ENCODE measurements at regions not wholly inside any gene's neighbourhood (a gene's known extent, or its start where the extent isn't known, plus 50 kb on each side); places are given as distances from the start of the nearest gene placed in this dataset.
"Not testable (repeated sequence)": the region's sequence is repeated elsewhere in the genome, so short reads cannot be mapped to it uniquely, and the experiment has no call there.

GRCh38 chr7:81064426-81064825 is 145.6 kb upstream of the SEMA3C start:
- WGBS, 3 donors = 84 to 96% (median 94%) methylated on average over 1 of the region's 1 CpG
- no peak for DNase-seq
- intact Hi-C loops (cut with DNase I) = no loop called here
- Histone ChIP-seq H3K27ac (no peak overlapping the region), H3K4me3 (no peak overlapping the region), H3K4me1 (ENCODE audit: insufficient read depth) (peaks cover 2% of the 10 kb centered on the region), H3K9me3 (no peaks in the 10 kb centered on the region), H3K27me3 (no peaks in the 10 kb centered on the region), H3K36me3 (no peaks in the 10 kb centered on the region)
- TF ChIP-seq POLR2A (IDR thresholded peaks at IDR 0.05) (no peak), EP300 (IDR thresholded peaks at IDR 0.05) (no peak), CTCF (IDR thresholded peaks at IDR 0.05) (no peak)

GRCh38 chr7:81062755-81063154 is 143.9 kb upstream of the SEMA3C start:
- Histone ChIP-seq H3K4me1 (ENCODE audit: insufficient read depth) (peaks cover 2% of the 10 kb centered on the region), H3K27ac (no peak overlapping the region), H3K9me3 (no peaks in the 10 kb centered on the region), H3K4me3 (no peak overlapping the region), H3K27me3 (no peaks in the 10 kb centered on the region), H3K36me3 (no peaks in the 10 kb centered on the region)
- intact Hi-C loops (cut with DNase I) = no loop called here
- 54 to 57% (median 56%) methylated on average over 2 of the region's 2 CpGs for WGBS, 3 donors
- TF ChIP-seq POLR2A (IDR thresholded peaks at IDR 0.05) (no peak), EP300 (IDR thresholded peaks at IDR 0.05) (no peak), CTCF (IDR thresholded peaks at IDR 0.05) (no peak)
- DNase-seq = no peak

GRCh38 chr7:81057469-81057868 is 138.6 kb upstream of the SEMA3C start:
- DNase-seq; intact Hi-C loops (cut with DNase I); H3K27me3 ChIP-seq; H3K27ac ChIP-seq; H3K36me3 ChIP-seq; H3K4me1 ChIP-seq (ENCODE audit: insufficient read depth); H3K4me3 ChIP-seq; H3K9me3 ChIP-seq: not testable (repeated sequence)
- WGBS, 3 donors = 92 to 97% (median 96%) methylated on average over 14 to 19 of the region's 19 CpGs

GRCh38 chr7:81053623-81054022 is 134.8 kb upstream of the SEMA3C start:
- WGBS, 3 donors = 82 to 85% (median 84%) methylated on average over 2 of the region's 2 CpGs
- no peaks in the 10 kb centered on the region for H3K36me3 ChIP-seq
- H3K4me1 ChIP-seq (ENCODE audit: insufficient read depth) = no peaks in the 10 kb centered on the region
- no peaks in the 10 kb centered on the region for H3K27me3 ChIP-seq
- intact Hi-C loops (cut with DNase I) = no loop called here
- no peaks in the 10 kb centered on the region for H3K9me3 ChIP-seq
- H3K4me3 ChIP-seq = no peak overlapping the region
- no peak for DNase-seq
- no peak for TF ChIP-seq POLR2A (IDR thresholded peaks at IDR 0.05)
- TF ChIP-seq EP300 (IDR thresholded peaks at IDR 0.05) = no peak
- H3K27ac ChIP-seq = no peak overlapping the region

- Histone ChIP-seq H3K4me3 (no peak overlapping the region), H3K9me3 (no peaks in the 10 kb centered on the region), H3K36me3 (no peaks in the 10 kb centered on the region), H3K27me3 (no peaks in the 10 kb centered on the region), H3K27ac (no peak overlapping the region), H3K4me1 (ENCODE audit: insufficient read depth) (no peaks in the 10 kb centered on the region)
- DNase-seq = no peak
- intact Hi-C loops (cut with DNase I) = no loop called here
- no peak for TF ChIP-seq CTCF (IDR thresholded peaks at IDR 0.05)
- TF ChIP-seq EP300 (IDR thresholded peaks at IDR 0.05) = no peak
- TF ChIP-seq POLR2A (IDR thresholded peaks at IDR 0.05) = no peak
- WGBS, 3 donors = 8 to 39% (median 12%) methylated on average over 3 of the region's 3 CpGs
These were observed 133.1 kb upstream of the SEMA3C start for GRCh38 chr7:81051811-81052413.

Data from ovary (tissue), 7 donors.